ENCODE measurements at regions not wholly inside any gene's neighbourhood (a gene's known extent, or its start where the extent isn't known, plus 50 kb on each side); places are given as distances from the start of the nearest gene placed in this dataset.

DNA sequence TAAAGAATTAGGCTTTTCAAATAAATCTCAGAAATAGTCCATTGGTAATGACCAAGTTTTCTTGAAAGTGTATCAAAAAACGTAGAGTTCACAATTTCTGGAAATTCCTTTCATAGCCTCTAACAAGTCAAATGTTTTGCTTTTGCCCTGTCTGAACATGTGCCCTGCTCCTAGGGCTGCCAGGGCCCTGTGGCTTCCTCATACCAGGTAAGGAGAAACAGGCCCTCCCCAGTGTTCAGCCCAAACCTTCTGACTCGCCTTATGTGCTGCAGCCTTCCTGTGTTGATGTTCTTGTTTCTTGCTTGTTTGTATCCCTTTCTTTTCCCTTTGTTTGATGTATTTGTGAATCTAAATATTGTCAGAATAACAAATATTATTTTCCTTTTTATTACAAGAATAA lies 146.1 kb upstream of the PACRGL start:
- no peak overlapping the region for H3K27ac Mint-ChIP-seq
- TF ChIP-seq, protein P1, sequence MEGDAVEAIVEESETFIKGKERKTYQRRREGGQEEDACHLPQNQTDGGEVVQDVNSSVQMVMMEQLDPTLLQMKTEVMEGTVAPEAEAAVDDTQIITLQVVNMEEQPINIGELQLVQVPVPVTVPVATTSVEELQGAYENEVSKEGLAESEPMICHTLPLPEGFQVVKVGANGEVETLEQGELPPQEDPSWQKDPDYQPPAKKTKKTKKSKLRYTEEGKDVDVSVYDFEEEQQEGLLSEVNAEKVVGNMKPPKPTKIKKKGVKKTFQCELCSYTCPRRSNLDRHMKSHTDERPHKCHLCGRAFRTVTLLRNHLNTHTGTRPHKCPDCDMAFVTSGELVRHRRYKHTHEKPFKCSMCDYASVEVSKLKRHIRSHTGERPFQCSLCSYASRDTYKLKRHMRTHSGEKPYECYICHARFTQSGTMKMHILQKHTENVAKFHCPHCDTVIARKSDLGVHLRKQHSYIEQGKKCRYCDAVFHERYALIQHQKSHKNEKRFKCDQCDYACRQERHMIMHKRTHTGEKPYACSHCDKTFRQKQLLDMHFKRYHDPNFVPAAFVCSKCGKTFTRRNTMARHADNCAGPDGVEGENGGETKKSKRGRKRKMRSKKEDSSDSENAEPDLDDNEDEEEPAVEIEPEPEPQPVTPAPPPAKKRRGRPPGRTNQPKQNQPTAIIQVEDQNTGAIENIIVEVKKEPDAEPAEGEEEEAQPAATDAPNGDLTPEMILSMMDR (IDR thresholded peaks at IDR 0.05; ENCODE audit: unreplicated experiment), result no peak

DNA sequence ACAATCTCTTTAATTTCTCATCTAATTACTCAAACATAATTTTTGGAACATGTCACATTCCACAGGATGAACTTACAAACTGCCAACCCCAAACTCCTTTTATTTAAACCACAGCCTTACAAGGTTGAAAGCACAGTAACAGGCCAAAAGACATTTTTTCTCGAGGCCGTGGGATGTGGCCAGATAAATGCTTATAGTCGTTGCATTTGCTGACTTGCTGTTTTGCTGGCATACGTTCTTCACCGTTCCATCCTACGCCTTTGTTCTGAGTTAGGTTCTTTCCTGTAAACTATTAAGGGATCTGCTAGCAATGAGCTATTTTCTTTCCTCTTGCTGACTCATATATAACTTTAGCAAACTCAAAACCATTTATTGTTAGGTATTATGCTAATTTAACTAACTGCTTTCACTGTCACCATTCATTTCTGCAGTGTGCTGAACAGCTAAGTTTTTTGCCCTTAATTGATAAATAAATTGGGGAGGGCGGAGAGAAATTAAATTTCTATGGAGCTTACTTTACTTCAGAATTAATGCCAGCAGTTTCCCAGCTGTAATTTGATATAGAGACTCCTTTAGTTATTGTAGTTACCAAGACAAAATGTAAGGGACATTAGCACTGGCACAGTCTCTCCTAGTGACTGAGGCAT lies 135.1 kb upstream of the PACRGL start:
- H3K4me3 Mint-ChIP-seq (ENCODE audit: low read depth), result no peak overlapping the region
- H3K4me1 Mint-ChIP-seq (ENCODE audit: low read depth), result no peaks in the 10 kb centered on the region
- no peaks in the 10 kb centered on the region for H3K36me3 Mint-ChIP-seq (ENCODE audit: insufficient read depth)
- H3K9me3 Mint-ChIP-seq (ENCODE audit: low read depth), result no peaks in the 10 kb centered on the region
- H3K27ac Mint-ChIP-seq, result no peak overlapping the region
- no peaks in the 10 kb centered on the region for H3K27me3 Mint-ChIP-seq
- TF ChIP-seq, protein P1 (IDR thresholded peaks at IDR 0.05; ENCODE audit: unreplicated experiment), result no peak
- no peak for DNase-seq (ENCODE audit: low spot score, unreplicated experiment)

More for the DNA sequence above, 146.1 kb upstream of the PACRGL start:
- Mint-ChIP-seq H3K27me3 (no peaks in the 10 kb centered on the region), H3K9me3 (ENCODE audit: low read depth) (no peaks in the 10 kb centered on the region), H3K4me3 (ENCODE audit: low read depth) (no peak overlapping the region), H3K36me3 (ENCODE audit: insufficient read depth) (no peaks in the 10 kb centered on the region), H3K4me1 (ENCODE audit: low read depth) (no peaks in the 10 kb centered on the region)
- no peak for DNase-seq (ENCODE audit: low spot score, unreplicated experiment)

DNA sequence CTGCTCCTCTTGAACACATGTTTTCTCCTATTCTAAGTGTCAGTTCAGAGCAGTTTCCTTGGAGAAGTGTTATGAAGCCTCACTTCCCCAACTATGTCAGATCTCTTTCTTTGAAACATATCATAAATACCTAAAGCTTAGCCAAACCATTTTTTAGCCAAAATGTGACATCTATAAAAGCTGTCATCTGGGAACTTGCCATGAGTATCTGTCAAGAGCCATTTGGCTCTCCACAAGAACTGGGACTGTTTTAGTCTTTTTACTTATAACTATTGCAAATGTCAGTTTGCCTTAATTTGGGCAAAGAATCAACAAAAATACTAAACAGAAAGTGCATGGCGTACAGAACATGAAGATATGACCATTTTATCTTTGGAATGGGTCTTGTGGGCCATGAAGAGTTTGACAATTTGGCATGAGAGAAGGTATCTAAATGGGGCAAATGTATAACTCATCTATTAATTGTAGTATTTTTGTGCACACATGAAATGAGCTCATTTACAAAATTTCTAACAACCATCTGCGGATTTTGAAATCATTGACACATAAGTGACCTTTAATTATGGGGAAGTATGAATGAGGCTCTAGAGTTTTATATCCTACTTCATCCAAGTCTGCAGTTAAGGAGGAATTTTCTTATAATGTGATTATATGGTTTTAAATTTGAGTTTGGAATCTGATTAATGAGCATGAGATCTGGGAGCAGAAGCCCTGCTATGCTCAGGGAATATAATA lies 129.1 kb upstream of the PACRGL start:
- TF ChIP-seq, protein P1 (IDR thresholded peaks at IDR 0.05; ENCODE audit: unreplicated experiment), result no peak
- no peak for DNase-seq (ENCODE audit: low spot score, unreplicated experiment)
- no peaks in the 10 kb centered on the region for H3K4me1 Mint-ChIP-seq (ENCODE audit: low read depth)
- no peaks in the 10 kb centered on the region for H3K36me3 Mint-ChIP-seq (ENCODE audit: insufficient read depth)
- H3K27me3 Mint-ChIP-seq, result no peaks in the 10 kb centered on the region
- H3K27ac Mint-ChIP-seq, result no peak overlapping the region
- no peaks in the 10 kb centered on the region for H3K9me3 Mint-ChIP-seq (ENCODE audit: low read depth)
- no peak overlapping the region for H3K4me3 Mint-ChIP-seq (ENCODE audit: low read depth)

DNA sequence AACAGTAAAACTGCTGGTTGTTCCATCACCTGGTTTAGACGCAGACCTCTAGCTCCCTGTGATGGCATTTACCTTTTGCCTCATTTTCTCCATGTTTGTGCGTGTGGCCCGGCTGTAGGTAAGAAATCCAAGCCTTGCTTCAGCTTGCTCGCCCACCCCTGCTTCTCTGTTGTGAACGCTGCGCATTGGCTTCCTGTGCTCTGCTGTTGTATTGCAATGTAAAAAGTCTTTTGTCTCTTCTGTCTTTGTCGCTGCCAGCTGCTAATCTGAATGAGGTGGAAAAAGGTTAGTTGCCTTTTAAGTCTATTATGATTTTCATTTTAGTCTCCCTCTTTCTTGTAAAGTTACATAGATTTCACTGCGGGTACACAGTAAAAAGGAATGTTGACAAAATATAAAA lies 127.3 kb upstream of the PACRGL start:
- no peak for DNase-seq (ENCODE audit: low spot score, unreplicated experiment)
- Mint-ChIP-seq H3K4me3 (ENCODE audit: low read depth) (no peak overlapping the region), H3K9me3 (ENCODE audit: low read depth) (no peaks in the 10 kb centered on the region), H3K36me3 (ENCODE audit: insufficient read depth) (no peaks in the 10 kb centered on the region), H3K27me3 (no peaks in the 10 kb centered on the region), H3K27ac (no peak overlapping the region), H3K4me1 (ENCODE audit: low read depth) (no peaks in the 10 kb centered on the region)
- TF ChIP-seq, protein P1 (IDR thresholded peaks at IDR 0.05; ENCODE audit: unreplicated experiment), result no peak

DNA sequence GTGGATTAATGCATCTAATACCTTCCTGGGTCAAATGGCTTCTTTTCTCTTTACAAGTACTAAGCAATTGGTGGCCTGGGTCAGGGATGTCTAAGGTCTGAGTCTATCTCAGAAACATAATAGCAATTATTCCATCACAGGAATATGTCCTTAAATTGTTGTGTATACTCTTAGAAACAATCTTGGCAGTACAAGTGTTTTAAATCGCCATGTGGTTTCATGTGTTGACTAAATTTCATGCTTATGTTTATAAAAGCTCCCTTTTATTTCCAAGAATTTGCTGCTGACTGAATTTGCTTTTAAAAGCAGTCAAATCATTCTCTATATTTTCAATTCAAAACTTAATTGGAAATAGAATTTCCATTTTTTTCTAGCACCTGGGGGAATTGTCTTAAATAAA lies 125.3 kb upstream of the PACRGL start:
- TF ChIP-seq, protein P1 (IDR thresholded peaks at IDR 0.05; ENCODE audit: unreplicated experiment), result no peak
- DNase-seq (ENCODE audit: low spot score, unreplicated experiment), result no peak
- H3K36me3 Mint-ChIP-seq (ENCODE audit: insufficient read depth), result no peaks in the 10 kb centered on the region
- H3K27me3 Mint-ChIP-seq, result no peaks in the 10 kb centered on the region
- no peak overlapping the region for H3K4me3 Mint-ChIP-seq (ENCODE audit: low read depth)
- H3K9me3 Mint-ChIP-seq (ENCODE audit: low read depth), result no peaks in the 10 kb centered on the region
- H3K4me1 Mint-ChIP-seq (ENCODE audit: low read depth), result no peaks in the 10 kb centered on the region
- no peak overlapping the region for H3K27ac Mint-ChIP-seq

Measured in progenitor cell of endocrine pancreas (in vitro differentiated cells).